Activated T-helper 17 cell treated with anti-CD3 and anti-CD28 coated beads, Interleukin-2, amount 50 U/mL, for 72 hours (primary cell): ENCODE measurements at regions not wholly inside any gene's neighbourhood (a gene's known extent, or its start where the extent isn't known, plus 50 kb on each side); places are given as distances from the start of the nearest gene placed in this dataset.

ENCODE experiments used
- ATAC-seq: fragments of 150-1000 bp; cut with Tn5 transposase; replicated peaks from 2 replicates; pipeline ENCODE4 v1.10.0; 2021; ENCODE audit warnings: mild to moderate bottlenecking, moderate library complexity
- H3K27ac Mint-ChIP-seq: one replicate; pipeline ENCODE4 v1.8.0; 2022; ENCODE audit warnings: mixed read lengths
- H3K27me3 Mint-ChIP-seq: one replicate; pipeline ENCODE4 v1.8.0; 2022; ENCODE audit warnings: mixed read lengths
- H3K36me3 Mint-ChIP-seq: one replicate; pipeline ENCODE4 v1.8.0; 2022; ENCODE audit warnings: low read depth, mild to moderate bottlenecking, mixed read lengths
- H3K4me1 Mint-ChIP-seq: one replicate; pipeline ENCODE4 v1.8.0; 2022; ENCODE audit warnings: mixed read lengths
- H3K4me3 Mint-ChIP-seq: one replicate; pipeline ENCODE4 v1.8.0; 2022; ENCODE audit warnings: mild to moderate bottlenecking, mixed read lengths
- H3K9me3 Mint-ChIP-seq: one replicate; pipeline ENCODE4 v1.8.0; 2022; ENCODE audit warnings: mixed read lengths

GRCh38 chr5:120088412-120088811 lies 375.7 kb upstream of the PRR16 start:
- Mint-ChIP-seq H3K36me3 (no peaks in the 10 kb centered on the region), H3K4me1 (no peaks in the 10 kb centered on the region), H3K27me3 (no peaks in the 10 kb centered on the region), H3K27ac (no peak overlapping the region), H3K9me3 (peaks cover 4% of the 10 kb centered on the region), H3K4me3 (no peak overlapping the region)
- no peak for ATAC-seq

- H3K4me3 Mint-ChIP-seq, result no peak overlapping the region
- no peaks in the 10 kb centered on the region for H3K27me3 Mint-ChIP-seq
- H3K9me3 Mint-ChIP-seq, result peaks cover 4% of the 10 kb centered on the region
- ATAC-seq, result no peak
- H3K4me1 Mint-ChIP-seq, result no peaks in the 10 kb centered on the region
- no peaks in the 10 kb centered on the region for H3K36me3 Mint-ChIP-seq
- no peak overlapping the region for H3K27ac Mint-ChIP-seq
Measured at GRCh38 chr5:120088836-120089235, 375.3 kb upstream of the PRR16 start.

- ATAC-seq, result no peak
- Mint-ChIP-seq H3K27me3 (no peaks in the 10 kb centered on the region), H3K36me3 (no peaks in the 10 kb centered on the region), H3K4me1 (no peaks in the 10 kb centered on the region), H3K4me3 (no peak overlapping the region), H3K27ac (no peak overlapping the region), H3K9me3 (peaks cover 4% of the 10 kb centered on the region)
Measured at GRCh38 chr5:120091376-120091948, 372.6 kb upstream of the PRR16 start.

- ATAC-seq, result no peak
- Mint-ChIP-seq H3K4me1 (no peaks in the 10 kb centered on the region), H3K27me3 (no peaks in the 10 kb centered on the region)
Measured at GRCh38 chr5:120092649-120093048, 371.5 kb upstream of the PRR16 start.

GRCh38 chr5:120093178-120093577 lies 370.9 kb upstream of the PRR16 start:
- no peak for ATAC-seq

More at GRCh38 chr5:120092649-120093048, 371.5 kb upstream of the PRR16 start:
- no peak overlapping the region for H3K27ac Mint-ChIP-seq
- H3K36me3 Mint-ChIP-seq, result no peaks in the 10 kb centered on the region
- H3K9me3 Mint-ChIP-seq, result peaks cover 4% of the 10 kb centered on the region
- H3K4me3 Mint-ChIP-seq, result no peak overlapping the region

GRCh38 chr5:120096413-120096812 lies 367.7 kb upstream of the PRR16 start:
- Mint-ChIP-seq H3K4me1 (no peaks in the 10 kb centered on the region), H3K9me3 (no peaks in the 10 kb centered on the region), H3K27ac (no peak overlapping the region), H3K27me3 (no peaks in the 10 kb centered on the region), H3K36me3 (no peaks in the 10 kb centered on the region), H3K4me3 (no peak overlapping the region)
- ATAC-seq, result no peak

More at GRCh38 chr5:120093178-120093577, 370.9 kb upstream of the PRR16 start:
- Mint-ChIP-seq H3K4me3 (no peak overlapping the region), H3K9me3 (peaks cover 4% of the 10 kb centered on the region), H3K4me1 (no peaks in the 10 kb centered on the region), H3K36me3 (no peaks in the 10 kb centered on the region), H3K27me3 (no peaks in the 10 kb centered on the region), H3K27ac (no peak overlapping the region)

GRCh38 chr5:120098426-120098825 lies 365.7 kb upstream of the PRR16 start:
- no peak for ATAC-seq
- H3K4me3 Mint-ChIP-seq, result no peak overlapping the region
- no peaks in the 10 kb centered on the region for H3K27me3 Mint-ChIP-seq
- H3K36me3 Mint-ChIP-seq, result no peaks in the 10 kb centered on the region
- no peaks in the 10 kb centered on the region for H3K9me3 Mint-ChIP-seq
- no peaks in the 10 kb centered on the region for H3K4me1 Mint-ChIP-seq
- H3K27ac Mint-ChIP-seq, result no peak overlapping the region

GRCh38 chr5:120098902-120099535 lies 365.1 kb upstream of the PRR16 start:
- Mint-ChIP-seq H3K27ac (no peak overlapping the region), H3K9me3 (no peaks in the 10 kb centered on the region), H3K27me3 (no peaks in the 10 kb centered on the region), H3K4me3 (no peak overlapping the region), H3K4me1 (no peaks in the 10 kb centered on the region), H3K36me3 (no peaks in the 10 kb centered on the region)
- ATAC-seq, result no peak

GRCh38 chr5:120101771-120102170 lies 362.3 kb upstream of the PRR16 start:
- Mint-ChIP-seq H3K27me3 (no peaks in the 10 kb centered on the region), H3K9me3 (no peaks in the 10 kb centered on the region), H3K36me3 (no peaks in the 10 kb centered on the region), H3K4me3 (no peak overlapping the region), H3K4me1 (no peaks in the 10 kb centered on the region), H3K27ac (no peak overlapping the region)
- ATAC-seq, result no peak

- H3K27me3 Mint-ChIP-seq, result no peaks in the 10 kb centered on the region
- no peak for ATAC-seq
- no peaks in the 10 kb centered on the region for H3K36me3 Mint-ChIP-seq
- H3K9me3 Mint-ChIP-seq, result no peaks in the 10 kb centered on the region
- no peak overlapping the region for H3K27ac Mint-ChIP-seq
- no peak overlapping the region for H3K4me3 Mint-ChIP-seq
- H3K4me1 Mint-ChIP-seq, result no peaks in the 10 kb centered on the region
Measured at GRCh38 chr5:120103495-120103894, 360.6 kb upstream of the PRR16 start.

GRCh38 chr5:120106912-120107525 lies 357.1 kb upstream of the PRR16 start:
- Mint-ChIP-seq H3K27ac (no peak overlapping the region), H3K4me1 (no peaks in the 10 kb centered on the region), H3K27me3 (no peaks in the 10 kb centered on the region), H3K9me3 (no peaks in the 10 kb centered on the region), H3K4me3 (no peak overlapping the region), H3K36me3 (no peaks in the 10 kb centered on the region)
- ATAC-seq, result no peak

GRCh38 chr5:120108586-120109248 lies 355.4 kb upstream of the PRR16 start:
- Mint-ChIP-seq H3K27me3 (no peaks in the 10 kb centered on the region), H3K4me3 (no peak overlapping the region), H3K4me1 (no peaks in the 10 kb centered on the region), H3K27ac (no peak overlapping the region), H3K9me3 (no peaks in the 10 kb centered on the region), H3K36me3 (no peaks in the 10 kb centered on the region)
- no peak for ATAC-seq

- no peaks in the 10 kb centered on the region for H3K27me3 Mint-ChIP-seq
- no peaks in the 10 kb centered on the region for H3K36me3 Mint-ChIP-seq
- H3K9me3 Mint-ChIP-seq, result peaks cover 3% of the 10 kb centered on the region
- no peaks in the 10 kb centered on the region for H3K4me1 Mint-ChIP-seq
- no peak overlapping the region for H3K4me3 Mint-ChIP-seq
- no peak for ATAC-seq
- no peak overlapping the region for H3K27ac Mint-ChIP-seq
Measured at GRCh38 chr5:120122703-120123102, 341.4 kb upstream of the PRR16 start.

- Mint-ChIP-seq H3K36me3 (no peaks in the 10 kb centered on the region), H3K27ac (no peak overlapping the region), H3K9me3 (no peaks in the 10 kb centered on the region), H3K27me3 (no peaks in the 10 kb centered on the region), H3K4me3 (no peak overlapping the region), H3K4me1 (no peaks in the 10 kb centered on the region)
- ATAC-seq, result no peak
Measured at GRCh38 chr5:120124031-120124430, 340.1 kb upstream of the PRR16 start.

- H3K9me3 Mint-ChIP-seq, result no peaks in the 10 kb centered on the region
Measured at GRCh38 chr5:120124961-120125360, 339.1 kb upstream of the PRR16 start.

More at GRCh38 chr5:120124961-120125360, 339.1 kb upstream of the PRR16 start:
- H3K4me3 Mint-ChIP-seq, result no peak overlapping the region
- no peak overlapping the region for H3K27ac Mint-ChIP-seq
- ATAC-seq, result no peak
- H3K27me3 Mint-ChIP-seq, result no peaks in the 10 kb centered on the region
- no peaks in the 10 kb centered on the region for H3K36me3 Mint-ChIP-seq
- H3K4me1 Mint-ChIP-seq, result no peaks in the 10 kb centered on the region
